Cardiac septum (tissue), 1 donor: ENCODE measurements at regions not wholly inside any gene's neighbourhood (a gene's known extent, or its start where the extent isn't known, plus 50 kb on each side); places are given as distances from the start of the nearest gene placed in this dataset.

Source experiments
- DNase-seq: peaks from one replicate; pipeline ENCODE4 v3.0.0-alpha.2; 2020; ENCODE audit warnings: low spot score
- intact Hi-C: fragments of 100-400 bp; cut with DNase I; formaldehyde crosslinking; loops from one replicate; pipeline ENCODE4 v1.14.0; 2022
- donor health status: DM: no; HTN: no; CAD: no.

DNA sequence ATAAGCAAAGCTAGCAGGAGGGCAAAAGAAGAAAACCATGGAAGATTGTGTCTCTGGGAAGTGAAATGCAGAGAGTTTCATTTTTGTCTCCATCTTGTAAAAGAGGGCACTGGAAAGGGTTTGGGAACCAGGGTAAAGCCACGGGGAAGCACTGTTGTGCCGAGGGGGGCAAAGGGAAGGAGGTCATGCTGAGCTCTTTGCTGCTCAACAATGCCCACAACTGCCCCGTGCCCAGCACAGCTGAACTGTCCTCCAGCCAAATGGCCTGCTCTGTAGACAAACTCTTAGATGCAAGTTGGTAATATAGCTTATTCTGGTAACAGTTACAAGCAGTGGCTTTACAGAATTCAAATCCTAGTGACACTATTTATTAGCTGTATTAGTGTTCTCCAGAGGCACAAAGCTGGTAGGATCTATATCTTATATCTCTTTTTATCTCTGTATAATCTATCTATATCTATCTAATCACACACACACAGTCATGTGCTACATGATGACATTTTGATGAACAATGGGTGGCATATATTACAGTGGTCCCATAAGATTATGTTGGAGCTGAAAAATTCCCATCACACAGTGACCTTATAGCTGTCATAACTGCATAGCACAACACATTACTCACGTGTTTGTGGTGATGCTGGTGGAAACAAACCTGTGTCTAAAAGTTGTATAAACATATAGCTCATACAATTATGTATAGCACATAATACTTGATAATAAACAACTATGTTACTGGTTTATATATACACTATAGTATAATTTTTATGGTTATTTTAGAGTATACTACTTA, 203.4 kb upstream of the DDHD1 start:
- DNase-seq, result no peak
- intact Hi-C loops, result no loop called here

DNA sequence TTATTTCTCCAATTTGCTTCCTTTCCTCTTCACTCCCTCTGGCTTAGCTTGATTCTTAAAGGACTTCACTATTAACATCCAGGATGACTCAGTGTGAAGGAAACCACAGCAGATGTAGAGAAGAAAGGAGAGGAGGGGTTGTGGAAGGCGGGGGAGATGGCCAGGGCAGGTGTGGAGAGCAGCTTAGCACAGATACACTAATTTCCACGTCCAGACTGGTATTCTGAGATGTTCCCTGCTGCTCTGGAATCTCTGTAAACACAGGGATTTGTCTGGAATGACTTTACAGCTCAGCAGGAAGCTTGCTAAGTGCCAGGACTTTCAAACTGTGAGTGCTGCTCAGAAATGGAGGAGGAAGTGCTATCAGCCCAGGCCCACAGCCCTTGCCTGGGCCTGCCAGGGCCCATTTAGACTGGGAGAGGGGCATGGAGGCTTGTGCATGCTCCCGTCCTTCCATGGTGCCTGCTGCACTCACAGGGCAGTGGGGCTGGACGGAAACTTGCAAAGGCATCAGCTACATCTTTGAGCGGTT, 202.5 kb upstream of the DDHD1 start:
- DNase-seq, result no peak

GRCh38 chr14:53354336-53354735, 201.2 kb upstream of the DDHD1 start:
- DNase-seq, result no peak

More for the DNA sequence above, 202.5 kb upstream of the DDHD1 start:
- intact Hi-C loops, result no loop called here

GRCh38 chr14:53350866-53351265, 197.7 kb upstream of the DDHD1 start:
- no peak for DNase-seq
- intact Hi-C loops, result no loop called here

More at GRCh38 chr14:53354336-53354735, 201.2 kb upstream of the DDHD1 start:
- intact Hi-C loops, result no loop called here

DNA sequence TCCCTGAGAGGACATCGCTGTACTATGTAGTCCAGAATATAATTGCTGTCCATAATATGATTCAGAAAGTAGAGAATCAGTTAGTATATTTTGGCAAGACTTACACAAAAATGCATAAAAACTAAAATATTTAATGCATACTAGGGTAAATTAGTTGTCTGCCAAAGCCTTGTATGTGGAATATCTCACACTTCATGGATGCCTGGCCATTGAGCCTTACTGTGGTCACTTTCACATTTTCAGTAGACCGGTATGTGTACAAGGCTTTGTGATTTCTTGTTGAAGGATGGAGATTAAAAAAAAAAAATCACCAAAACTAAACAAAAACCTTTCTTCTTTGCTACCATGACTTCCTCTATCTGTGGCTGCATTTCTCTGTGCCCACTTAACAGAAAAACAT, 197.3 kb upstream of the DDHD1 start:
- DNase-seq, result no peak
- intact Hi-C loops, result no loop called here

- intact Hi-C loops, result no loop called here
- no peak for DNase-seq
Observed at GRCh38 chr14:53346988-53347387, 193.9 kb upstream of the DDHD1 start.

DNA sequence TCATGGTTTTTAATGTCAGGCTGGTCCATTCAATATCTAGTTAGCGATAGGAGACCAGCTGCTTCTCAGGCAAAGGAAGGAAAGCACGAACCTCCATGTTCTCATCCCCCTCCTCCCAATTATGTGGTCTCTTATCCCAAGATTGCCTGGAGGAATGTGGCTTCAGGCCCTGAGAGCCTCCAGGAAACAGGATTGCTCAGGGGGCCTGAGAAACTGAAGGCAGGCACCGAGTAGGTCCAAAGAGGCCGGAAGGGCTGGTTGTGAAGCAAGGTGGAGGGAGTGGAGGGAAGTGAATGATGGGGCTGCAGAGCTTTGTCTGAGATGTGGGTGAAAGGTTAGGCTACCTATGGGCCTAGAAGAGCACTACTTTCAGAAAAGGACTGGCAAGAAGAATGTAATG, 188.2 kb upstream of the DDHD1 start:
- no peak for DNase-seq
- intact Hi-C loops, result no loop called here

DNA sequence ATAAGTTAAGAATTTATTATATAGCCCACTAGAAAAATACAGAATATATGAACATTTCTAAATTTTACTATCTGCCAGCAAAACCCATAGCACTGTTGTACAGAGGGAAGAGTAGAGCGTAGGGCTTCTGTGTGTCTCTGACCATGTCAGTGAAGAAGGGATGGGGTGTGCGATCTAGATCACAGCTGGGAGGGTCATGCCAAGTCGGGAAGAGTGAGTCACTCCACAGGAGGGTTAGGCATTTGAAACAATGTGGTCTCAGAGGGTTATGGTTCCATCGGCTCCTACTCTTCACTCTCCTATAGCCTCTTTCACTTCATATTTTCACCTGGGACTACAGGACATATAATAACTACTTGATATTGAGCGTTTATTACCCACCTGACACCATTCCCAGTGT, 185.1 kb upstream of the DDHD1 start:
- intact Hi-C loops, result no loop called here
- no peak for DNase-seq

DNA sequence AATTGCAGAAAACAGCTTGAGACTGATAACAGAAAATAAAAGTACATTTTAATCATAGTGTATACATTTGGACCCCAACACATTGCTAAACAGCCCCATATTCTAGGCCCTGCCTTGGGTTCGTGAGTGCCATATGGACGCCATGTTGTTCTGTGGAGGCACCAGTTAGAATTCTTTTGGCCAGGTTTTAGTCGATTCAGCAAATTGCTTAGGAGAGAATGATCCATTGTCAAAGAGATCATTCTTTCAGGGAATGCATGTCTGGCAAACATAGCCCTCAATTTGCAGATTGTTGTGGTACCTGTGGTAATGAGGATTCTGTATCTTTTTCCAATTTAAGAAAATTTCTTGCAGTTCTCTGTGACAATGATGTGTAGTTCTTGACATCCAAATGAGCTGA, 183.6 kb upstream of the DDHD1 start:
- intact Hi-C loops, result no loop called here
- no peak for DNase-seq

DNA sequence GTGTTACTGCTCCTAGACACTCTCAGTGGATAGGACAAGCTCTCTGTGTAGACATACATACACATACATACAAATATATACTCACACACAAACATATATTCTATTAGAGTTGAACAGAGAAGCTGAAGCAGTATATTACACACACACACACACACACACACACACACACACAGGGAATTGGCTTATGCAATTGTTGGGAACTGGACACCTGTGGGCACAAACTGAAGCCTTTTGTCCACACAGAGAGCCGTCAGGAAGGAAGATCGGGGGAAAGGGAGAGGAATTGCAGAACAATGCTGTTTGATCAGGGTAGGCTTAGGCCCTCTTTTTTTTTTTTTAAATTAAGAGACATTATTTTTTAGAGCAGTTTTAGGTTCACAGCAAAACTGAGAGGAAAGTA, 180.7 kb upstream of the DDHD1 start:
- intact Hi-C loops, result no loop called here
- DNase-seq, result no peak

DNA sequence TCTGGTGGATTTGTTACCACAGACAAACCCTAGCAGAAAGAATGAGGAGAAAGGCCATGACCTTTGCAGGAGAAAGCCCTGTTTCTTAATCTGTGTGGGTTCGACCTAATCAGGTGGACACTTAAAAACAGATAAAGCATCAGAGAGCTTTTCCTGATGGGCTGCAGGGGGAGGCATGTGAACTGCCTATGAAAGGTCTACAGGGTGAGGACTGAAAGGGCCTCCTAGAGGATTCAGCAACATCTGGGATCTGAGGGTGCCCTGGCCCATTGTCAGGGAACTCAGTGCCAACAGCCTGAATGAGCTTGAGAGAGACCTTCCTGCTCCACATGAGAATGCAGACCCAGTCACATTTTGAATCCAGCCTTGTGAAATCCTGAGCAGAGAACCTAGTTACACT, 178.8 kb upstream of the DDHD1 start:
- intact Hi-C loops, result no loop called here

DNA sequence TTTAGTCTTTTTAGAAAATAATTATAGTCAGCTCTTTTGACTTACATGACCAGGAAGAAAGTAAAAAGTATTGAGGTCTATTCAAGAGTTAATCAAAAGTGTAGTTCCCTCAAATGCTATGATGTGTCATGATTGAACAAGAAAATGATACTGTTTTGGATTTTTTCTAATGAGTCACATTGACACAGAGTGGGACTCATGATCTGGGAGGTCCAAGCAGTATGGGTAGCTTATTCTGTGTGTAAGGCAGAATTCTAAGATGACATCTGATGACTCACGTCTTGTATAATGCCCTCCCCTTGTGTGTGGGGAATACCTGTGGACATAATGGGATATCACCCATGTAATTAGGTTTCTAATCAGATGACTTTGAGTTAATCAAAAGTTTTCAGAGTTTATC, 178.1 kb upstream of the DDHD1 start:
- DNase-seq, result no peak
- intact Hi-C loops, result no loop called here

More for the DNA sequence above, 178.8 kb upstream of the DDHD1 start:
- no peak for DNase-seq

DNA sequence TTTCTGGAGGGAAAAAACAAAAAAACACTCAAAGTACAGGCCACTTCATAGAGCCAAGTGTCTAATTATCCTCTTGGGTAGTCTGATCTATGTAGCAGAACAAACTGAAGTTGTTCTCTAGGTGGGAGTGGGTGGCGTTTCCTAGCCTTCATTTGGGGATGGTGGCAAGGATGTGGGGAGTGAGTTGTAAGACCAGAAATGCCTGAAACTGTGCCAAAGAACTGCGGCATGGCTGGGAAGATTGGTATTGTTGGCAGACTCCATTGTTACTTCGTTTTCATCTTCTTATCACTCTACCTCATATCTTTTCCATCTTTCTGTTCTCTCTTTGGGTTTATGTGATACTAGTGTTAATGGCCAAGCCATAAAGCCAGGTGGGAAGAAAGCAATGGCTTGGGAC, 177.3 kb upstream of the DDHD1 start:
- intact Hi-C loops, result no loop called here
- DNase-seq, result no peak

GRCh38 chr14:53328841-53329240, 175.7 kb upstream of the DDHD1 start:
- no peak for DNase-seq
- intact Hi-C loops, result no loop called here

DNA sequence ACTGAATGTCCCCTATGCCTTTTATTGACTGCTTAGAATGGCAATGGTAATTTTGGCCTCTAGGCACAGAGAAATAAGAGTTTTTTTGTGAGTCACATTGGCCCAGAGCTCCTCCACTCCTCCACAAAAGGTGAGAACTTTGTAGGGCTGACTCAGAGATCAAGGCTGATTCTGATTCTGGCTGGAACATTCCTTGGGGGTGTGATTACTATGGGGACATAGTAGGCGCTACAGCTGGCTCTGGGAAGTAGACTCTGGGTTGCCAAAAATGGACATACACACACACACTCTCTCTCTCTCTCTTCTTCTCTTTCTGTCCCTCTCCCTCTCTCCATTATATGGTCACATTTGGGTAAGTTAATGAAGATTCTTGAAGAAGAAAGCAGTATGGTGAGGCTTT, 174.6 kb upstream of the DDHD1 start:
- intact Hi-C loops, result no loop called here
- no peak for DNase-seq

DNA sequence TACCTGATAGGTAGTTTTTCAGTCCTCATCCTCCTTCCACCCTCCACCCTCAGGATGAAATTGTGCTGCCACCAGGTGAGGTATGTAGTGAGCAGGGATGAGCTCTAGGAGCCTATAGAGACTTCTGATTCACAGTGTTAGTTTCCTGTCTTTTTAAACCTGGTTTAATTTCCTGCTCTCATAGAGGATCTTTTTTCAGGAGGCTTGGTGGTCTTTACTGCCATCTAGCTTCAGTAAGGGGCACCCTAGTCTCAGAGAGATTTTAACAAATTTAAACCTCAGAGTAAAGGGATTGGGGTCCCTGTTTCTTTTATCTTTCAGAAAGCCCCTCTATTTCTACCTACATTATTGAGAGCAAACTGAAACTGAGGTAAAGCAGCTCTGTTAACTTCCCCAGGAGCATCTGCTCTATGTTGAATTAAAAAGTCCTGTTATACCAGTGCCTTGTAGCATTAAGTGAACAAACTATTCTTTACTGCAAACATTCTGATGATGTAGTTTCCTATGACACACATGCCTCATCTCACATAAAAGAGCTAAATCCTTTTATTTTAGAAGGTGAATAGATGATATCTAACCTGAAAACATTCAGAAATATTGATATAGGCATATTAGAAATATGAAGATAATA, 172.2 kb upstream of the DDHD1 start:
- DNase-seq, result no peak
- intact Hi-C loops, result no loop called here

GRCh38 chr14:53316504-53316903, 163.4 kb upstream of the DDHD1 start:
- no peak for DNase-seq
- intact Hi-C loops, result no loop called here

DNA sequence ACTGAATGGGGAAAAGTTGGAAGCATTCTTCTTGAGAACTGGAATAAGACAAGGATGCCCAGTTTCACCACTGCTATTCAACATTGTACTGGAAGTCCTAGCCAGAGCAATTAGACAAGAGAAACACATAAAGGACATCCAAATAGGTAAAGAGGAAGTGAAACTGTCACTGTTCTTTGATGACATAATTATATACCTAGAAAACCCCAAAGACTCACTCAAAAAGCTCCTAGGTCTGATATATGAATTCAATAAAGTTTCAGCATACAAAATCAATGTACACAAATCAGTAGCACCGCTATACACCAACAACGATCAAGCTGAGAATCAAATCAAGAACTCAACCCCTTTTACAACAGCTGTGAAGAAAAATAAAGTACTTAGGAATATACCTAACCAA, 157.3 kb upstream of the DDHD1 start:
- intact Hi-C loops, result no loop called here
- DNase-seq, result no peak

- DNase-seq, result no peak
- intact Hi-C loops, result loop anchor here (5.0 kb wide), 1 partner anchor 485 kb away; no protein-coding TSS in a partner anchor
Observed at GRCh38 chr14:53306911-53307310, 153.8 kb upstream of the DDHD1 start.

GRCh38 chr14:53306267-53306721, 153.2 kb upstream of the DDHD1 start:
- no peak for DNase-seq
- intact Hi-C loops, result loop anchor here (5.0 kb wide), 1 partner anchor 484 kb away; no protein-coding TSS in a partner anchor
